Inflammatory macrophage treated with lipopolysaccharide for 4 hours (primary cell): ENCODE measurements at regions not wholly inside any gene's neighbourhood (a gene's known extent, or its start where the extent isn't known, plus 50 kb on each side); places are given as distances from the start of the nearest gene placed in this dataset.
"Not testable (repeated sequence)": the region's sequence is repeated elsewhere in the genome, so short reads cannot be mapped to it uniquely, and the experiment has no call there.

Experiments
- DNase-seq: peaks from one replicate; pipeline ENCODE4 v3.0.0-alpha.2; 2020

DNA sequence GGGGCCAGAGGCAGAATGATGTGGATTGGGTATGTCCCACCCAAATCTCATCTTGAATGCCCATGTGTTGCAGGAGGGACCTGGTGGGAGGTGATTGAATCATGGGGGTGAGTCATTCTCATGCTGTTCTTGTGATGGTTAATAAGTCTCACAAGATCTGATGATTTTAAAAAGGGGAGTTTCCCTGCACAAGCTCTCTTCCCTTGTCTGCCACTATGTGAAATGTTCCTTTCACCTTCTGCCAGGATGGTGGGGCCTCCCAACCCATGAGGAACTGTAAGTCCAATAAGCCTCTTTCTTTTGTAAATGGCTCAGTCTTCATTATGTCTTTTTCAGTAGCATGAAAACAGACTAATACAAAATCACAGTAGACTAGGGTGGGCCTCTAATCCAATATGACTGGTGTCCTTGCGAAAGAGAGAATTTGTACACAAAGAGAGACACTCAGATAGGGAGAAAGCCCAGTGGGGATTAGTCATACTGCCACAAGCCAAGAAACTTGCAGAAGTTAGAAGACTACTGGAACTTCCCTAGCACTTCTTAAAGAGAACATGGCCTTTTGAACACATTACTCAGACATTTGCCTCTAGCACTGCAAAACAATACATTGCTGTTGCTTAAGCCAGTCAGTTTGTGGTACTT is 68.4 kb downstream of the ANXA1 start:
- DNase-seq = peak; percentile 99

DNA sequence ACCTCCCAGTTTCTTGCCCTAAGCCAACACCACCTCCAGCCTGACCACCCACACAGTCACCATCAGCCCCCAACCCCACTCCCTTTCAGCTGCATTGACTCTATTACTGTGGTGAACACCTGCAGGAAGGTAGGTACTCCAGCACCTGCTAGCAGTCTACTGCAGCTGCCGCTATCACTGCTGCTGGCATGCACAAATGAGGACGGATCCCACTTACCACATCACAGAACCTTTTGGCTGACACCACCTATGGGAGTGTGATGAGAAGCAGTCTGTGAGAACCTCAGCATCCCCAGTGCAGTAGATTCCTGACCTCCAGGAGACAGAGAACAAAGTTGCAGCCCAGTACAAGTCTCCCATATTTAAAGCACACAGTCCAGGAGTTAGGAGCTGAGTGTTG is 71.9 kb downstream of the ANXA1 start:
- no peak for DNase-seq

DNA sequence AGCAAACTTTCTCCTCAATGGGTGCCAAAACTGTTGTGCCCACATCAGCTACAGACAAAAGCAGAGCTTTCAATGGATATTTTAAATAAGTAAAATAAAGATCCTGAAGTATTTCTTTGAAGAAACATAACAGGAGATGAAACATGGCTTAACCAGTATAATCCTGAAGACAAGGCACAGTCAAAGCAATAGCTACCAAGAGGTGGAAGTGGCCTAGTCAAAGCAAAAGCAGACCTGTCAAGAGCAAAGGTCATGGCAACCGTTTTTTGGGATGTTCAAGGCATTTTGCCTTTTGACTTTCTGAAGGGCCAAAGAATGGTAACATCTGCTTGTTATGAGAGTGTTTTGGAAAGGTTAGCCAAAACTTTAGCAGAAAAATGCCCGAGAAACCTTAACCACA is 77.9 kb downstream of the ANXA1 start:
- no peak for DNase-seq

DNA sequence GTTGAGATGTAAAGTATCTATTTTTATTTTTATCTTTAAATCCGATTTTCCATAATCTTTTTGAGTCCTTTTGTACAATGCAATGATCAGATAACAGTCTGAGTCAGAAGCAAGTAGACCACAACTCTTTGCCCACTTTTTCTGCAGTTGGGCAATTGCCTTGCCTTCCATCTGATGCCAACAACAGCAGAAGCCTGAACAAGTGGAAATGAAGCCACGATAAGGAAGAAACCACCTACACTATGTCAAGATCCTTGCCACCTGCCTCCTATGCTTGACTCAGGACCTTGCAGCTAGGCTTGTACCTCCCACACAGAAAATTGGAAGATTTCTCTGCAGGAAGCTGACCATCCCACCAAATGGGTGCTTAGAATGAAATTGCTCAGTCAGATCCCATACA is 78.6 kb downstream of the ANXA1 start:
- peak; percentile 22 for DNase-seq

DNA sequence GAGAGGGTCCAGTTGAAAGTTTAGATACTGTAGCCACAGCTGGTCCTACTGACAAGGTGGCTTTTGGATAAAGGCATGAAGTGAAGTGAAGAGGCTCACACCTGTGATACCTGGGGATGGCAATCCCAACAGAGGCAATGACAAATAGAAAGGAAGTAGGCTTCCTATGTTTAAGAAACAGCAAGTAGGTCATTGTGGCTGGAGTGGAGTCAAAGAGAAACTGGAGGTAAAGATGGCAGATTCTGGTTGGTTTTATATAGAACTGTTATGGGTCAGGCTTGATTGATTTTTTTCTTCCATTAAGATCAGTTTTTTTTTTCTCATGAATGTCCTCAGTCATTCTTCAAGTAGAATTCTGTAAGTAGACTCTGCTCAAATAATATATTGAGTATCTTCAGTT is 79.5 kb downstream of the ANXA1 start:
- no peak for DNase-seq

DNA sequence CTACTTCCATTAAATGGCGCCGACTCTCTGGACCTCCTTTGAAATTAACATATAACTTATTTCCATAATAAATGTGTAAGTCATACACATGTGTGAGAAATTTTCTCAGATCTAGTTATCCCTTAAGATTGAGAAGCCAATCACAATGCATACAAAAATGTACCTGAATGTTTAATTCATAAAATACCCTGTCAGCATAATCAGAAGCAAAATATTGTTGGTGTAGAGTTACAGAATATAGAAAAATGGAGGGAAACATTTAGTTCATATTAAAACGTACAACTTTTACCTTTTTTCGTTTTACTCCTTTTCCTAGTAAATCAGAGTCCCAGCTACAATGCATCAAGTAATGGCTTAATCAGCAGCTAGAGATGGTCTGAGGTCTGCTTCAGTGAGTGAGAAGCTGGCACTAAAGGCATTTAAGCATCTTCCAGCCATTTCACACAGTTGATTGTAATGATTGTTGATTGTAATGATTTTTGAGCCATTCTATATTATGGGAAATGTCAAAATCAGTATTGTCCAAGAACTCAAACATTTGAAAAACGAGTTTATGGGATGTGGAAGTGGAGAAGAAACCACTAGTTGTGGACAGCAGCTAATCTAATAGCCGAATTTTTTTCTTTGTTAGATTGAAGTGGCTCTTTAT is 81.8 kb downstream of the ANXA1 start:
- DNase-seq = no peak

DNA sequence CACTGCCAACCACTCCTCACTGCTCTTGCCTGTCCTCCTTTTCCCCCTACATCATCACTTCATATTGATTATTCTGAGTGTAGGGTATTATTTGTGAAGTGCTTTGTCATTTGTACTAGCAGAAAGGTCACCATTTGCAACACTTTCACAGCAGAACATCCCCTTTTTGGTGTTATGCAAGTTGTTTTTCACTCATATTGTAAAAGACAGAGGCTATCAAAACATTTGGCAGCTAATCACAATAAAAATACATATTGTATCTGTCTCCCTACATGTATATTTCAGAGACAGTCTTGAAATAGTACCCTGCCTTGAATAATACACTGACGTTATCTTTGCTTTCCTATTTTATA is 82.3 kb downstream of the ANXA1 start:
- peak; percentile 63 for DNase-seq

DNA sequence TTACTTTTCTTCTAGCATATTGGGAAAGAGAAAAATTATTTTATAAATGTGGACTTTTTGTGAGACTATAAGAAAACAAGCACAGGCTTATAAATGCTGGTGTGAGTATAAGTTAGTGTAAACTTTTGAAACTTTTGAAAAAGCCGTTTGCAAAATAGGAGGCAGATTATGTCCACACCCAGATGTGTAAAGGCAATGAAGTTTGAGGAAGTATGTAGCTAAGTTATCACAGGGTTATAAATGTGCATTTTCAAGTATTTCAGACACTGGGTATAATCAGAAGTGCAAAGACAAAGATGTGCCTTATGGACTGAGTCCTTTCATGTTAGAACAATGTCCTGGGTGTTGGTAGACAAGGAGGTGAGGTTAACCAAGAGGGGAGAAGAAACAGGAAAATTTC is 85.5 kb downstream of the ANXA1 start:
- DNase-seq = peak; percentile 36

DNA sequence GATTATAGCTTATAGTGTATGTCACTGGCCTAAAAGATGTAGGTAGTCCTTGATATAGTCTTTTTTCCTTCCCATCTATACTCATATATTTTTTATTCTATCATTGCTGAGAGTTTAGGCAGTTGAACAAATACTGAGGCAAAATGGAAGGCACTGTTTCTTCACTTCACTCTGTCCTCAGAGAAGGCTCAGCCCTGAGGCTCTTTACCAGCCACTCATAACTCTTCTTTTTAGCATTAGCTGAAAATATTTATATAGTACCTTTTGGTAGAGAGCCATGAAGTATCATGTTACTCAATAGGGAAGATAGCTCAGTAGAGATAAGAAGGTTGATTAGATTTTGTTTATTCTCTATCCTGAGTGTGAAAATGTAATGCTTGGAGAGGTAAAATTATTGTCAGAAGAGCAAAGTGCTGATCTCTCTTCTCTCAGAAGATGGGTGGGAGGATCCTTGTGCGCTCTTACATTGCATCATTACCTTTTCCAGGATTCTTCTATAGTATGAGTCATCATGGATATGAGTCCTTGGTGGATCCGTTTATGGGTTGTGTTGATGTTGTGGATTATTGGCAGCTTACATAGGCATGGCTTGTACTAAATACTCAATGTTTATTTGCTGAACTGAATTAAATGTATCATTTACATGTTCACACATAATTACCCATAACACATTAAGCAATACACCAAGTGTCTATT is 88.1 kb downstream of the ANXA1 start:
- no peak for DNase-seq

DNA sequence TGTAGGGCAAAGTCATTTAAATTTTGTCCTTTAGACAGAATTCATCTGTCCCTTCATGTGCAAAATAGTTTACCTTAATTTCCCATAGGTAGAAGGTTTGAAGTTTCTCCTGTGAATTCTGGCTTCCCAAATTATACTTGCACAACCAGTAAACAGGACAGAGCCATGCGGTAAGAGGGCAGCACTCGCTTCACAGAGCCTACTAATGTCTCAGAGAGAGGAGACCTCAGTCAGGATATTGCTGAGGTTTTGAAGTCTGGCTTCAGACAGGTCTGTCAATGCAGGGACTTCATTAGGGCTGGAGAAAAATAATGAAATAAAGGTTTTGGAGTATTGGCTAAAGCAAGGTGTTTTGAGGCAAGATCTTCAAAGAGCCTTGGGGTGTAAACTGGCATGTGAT is 91.4 kb downstream of the ANXA1 start:
- DNase-seq = no peak

DNA sequence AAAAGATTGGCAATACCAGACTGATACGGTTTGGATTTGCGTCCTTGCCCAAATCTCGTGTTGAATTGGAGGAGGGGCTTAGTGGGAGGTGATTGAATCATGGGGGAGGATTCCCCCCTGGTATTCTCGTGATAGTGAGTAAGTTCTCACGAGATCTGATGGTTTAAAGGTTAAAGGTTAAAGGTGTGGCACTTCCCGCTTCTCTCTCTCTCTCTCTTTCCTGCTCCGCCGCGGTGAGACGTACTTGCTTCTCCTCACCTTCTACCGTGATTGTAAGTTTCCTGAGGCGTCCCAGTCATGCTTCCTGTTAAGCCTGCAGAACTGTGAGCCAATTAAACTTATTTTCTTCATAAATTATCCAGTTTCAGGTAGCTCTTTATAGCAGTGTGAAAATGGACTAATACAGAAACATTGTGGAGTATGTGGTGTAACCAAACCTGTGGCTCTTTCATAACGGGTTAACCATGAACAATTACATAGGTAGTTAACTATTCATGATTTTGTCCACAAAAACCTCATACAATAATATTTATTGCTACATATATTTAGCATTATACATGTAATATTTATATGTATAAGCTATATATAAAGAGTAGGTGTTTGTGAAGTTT is 107.5 kb downstream of the ANXA1 start:
- DNase-seq = no peak

DNA sequence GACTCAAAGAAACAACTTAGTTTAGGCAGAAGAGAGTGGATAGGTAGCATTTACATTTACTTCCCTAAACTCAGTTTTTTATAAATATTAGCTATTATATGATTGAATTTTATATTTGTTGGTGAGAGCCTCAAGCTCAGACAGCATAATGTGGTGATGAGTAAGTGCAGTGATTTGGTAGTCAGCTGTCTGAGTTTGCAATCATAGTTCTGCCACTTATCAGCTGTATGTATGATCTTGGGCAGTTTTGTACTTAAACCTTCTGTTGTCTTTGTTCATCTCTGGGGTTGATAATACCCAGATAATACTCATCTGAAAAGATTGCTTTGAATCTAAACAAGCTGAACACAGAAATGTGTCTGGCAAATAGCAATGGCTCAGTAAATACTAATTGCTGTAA is 108.8 kb downstream of the ANXA1 start:
- no peak for DNase-seq

DNA sequence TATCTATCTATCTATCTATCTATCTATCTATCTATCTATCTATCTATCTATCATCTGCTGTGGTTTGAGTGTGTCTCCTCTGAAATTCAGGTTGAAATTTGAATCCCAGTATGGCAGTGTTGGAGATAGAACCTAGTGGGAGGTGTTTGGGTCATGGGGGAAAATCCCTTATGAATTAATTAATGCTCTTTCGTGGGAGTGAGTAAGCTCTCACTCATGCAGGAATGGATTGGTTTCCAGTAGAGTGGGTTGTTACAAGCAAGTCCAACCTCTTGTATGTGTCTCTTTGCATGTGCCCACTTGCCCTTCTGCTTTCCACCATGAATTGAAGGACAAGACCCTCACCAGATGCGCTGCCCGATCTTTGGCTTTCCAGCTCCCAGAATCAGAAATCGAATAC is 113.0 kb downstream of the ANXA1 start:
- DNase-seq = peak; percentile 13

DNA sequence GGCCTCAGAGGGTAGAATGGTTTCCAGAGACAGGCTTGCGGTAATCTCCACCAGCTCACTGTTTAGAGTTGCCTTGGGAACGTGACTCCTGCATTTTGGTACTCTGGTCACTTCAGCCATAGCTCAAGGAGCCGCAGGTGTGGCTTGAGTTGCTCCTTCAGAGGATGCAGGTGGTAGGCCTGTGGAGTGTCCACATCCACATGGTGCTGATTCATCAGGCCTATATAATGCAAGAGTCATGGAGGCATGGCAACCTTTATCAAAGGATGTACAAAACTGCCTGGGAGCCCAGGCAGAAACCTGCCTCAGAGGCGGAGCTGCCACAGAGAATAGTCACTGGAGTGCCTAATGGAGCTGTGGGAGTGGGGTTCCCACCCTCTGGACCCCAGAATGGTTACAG is 114.2 kb downstream of the ANXA1 start:
- no peak for DNase-seq

DNA sequence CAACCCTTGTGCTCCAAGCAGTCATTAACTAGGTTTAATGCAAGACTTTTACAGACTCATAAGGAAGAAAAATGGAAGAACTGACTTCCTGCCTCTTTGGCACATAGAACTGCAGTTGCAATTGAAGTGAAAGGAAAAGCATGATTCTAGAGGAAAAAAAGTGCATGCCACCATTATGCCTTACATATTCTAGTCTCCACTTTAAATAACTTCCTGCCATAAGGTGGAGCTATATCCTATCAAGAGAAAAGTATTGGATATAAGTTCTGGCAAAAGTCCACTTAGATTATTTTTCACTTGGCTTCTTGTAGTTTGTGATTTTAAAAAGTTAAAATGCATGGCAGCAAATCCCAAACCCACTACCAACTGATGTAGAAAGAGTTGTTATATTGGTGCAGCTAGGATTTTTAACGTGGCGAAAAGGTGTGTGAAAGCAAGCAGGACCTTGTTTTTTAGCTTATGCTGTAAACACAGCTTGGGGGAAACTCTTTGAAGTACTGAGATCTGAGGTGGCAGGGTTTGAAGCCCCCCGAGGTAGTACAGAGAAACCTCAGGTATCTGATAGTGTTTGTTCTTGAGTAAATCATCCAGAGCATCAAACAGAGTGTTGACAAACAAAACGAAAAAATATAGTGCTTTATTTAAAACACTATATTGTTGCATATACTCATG is 117.9 kb downstream of the ANXA1 start:
- DNase-seq = peak; percentile 28

DNA sequence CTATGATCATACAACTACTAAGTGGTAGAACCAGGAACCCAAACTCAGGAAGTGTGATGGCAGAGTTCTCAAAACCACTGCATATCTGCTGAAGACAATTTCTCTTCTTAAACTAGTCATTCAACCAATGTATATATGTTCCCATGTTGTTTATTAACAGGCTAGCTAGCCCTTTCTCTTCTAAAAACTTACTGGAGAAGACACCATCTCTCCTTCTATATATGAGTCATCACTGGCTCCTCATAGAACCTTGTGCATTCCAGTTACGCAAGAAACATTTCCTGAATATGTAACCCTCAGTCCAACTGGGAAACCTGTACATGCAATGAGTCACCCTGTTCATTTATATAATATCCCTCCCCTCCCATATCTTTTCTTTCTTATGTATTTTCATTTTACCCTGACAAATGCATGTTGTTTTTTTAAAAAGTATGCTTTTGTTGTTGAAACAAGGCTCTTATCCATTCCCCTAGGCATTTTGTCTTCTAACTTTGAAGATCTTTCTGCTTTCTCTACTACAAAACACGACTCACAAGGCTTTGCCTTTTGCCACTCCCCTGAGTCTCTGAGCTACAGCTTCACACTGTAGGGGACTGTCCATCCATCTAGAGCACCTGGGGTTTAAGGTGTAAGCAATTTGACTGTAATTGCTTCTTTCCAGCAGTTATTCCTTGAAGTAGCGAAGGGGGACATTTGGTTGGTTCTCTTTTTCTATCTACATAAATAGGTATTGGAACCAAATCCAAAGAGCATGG is 119.5 kb downstream of the ANXA1 start:
- peak; percentile 78 for DNase-seq

DNA sequence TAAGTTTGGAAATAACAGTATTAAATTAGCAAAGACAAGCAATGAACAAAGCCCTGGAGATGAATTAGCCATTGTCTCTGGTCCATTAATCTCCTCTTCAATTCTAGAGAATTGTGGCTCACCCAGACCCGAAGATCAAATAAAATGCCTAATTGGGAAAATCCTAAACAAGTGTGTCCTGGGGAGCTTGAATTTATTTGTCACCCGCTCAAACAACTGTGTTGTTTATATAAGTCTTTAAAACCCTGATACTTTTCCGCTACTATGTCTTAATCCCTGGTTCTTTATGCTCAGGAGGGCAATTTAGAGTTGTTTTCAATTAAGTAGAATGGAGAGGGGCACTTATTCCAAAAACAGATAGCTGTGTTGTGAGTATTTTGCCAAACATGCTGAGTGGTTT is 128.4 kb downstream of the ANXA1 start:
- no peak for DNase-seq

DNA sequence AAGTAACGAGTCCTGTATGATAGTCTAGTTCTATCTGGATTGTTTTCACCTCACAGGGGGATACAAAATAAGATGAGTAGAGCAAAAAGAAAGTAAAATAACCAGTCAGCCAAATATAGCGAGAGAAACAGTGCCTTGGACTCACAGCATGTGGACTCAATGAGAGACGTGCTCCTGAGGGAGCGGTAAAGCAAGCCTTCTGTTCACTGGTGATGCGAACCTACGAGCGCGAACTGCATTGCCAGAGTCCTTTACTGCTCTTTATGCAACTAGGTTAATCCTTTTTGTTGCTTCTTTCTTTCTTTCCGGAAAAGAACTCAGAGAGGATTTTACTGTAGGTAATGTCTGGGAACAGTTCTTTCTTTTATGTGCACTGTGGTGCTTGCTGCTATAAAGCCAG is 132.7 kb downstream of the ANXA1 start:
- DNase-seq = no peak

DNA sequence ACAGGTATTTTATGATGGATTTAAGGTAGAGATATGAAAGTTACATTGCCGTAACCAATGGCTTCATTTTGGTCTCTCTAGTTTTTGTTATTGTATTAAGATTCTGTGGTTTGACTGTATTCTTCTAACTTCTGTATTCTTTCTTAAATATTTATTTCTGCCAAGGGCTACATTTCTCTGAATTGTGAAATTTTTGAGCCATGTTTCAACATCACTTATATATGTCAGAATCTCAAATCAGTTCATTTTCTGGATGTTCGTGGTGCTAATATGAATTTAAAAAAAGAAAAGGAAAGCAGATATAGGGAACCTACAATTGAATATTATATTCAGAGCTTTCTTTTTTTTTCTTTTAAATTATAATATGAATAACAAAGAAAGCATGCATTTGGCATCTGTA is 142.7 kb downstream of the ANXA1 start:
- peak; percentile 24 for DNase-seq

DNA sequence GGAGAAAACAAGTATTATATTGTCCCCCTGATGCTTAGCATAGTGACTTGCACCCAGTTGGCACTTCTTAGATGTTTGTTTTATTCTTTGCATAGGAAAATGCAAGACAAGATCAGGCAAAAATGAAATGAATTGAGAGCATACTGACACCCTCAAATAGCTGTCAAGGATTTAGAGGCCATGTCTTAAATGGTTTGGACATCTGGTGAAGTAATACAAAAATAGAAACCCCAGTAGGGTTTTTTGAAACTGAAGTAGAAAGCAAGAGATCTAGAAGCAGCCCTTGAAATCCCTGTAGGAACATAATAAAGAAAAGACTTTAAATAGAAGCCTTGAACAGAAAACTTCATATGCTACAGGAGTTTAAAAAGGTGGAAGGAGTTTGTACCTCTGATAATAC is 174.3 kb downstream of the ANXA1 start:
- DNase-seq = no peak

DNA sequence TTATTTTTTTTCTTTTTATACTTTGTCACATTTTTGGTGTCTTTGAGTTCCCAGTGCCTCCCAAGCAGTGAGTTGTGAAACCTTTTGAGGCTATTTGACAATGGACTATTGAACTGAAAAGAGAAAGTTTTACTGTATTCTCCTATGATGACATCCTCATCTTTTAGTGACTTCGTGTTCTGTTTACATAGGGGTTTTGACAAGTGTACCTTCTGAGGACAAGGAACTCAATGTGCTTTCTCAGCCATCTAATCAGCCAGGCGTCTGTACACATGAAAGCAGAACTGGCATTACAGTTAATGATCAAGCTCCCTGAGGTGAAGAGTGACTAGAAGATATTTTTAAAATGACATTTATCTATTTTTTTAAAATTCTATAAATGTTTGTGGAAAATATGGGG is 175.5 kb downstream of the ANXA1 start:
- no peak for DNase-seq

DNA sequence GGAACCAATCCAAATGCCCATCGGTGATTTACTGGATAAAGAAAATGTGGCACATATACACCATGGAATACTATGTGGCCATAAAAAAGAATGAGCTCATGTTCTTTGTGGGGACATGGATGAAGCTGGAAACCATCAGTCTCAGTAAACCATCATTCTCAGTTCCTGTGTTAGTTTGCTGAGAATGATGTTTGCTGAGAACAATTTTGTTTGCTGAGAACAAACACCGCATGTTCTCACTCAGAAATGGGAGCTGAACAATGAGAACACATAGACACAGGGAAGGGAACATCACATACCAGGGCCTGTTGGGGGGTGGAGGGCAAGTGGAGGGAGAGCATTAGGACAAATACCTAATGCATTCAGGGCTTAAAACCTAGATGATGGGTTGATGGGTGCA is 185.5 kb downstream of the ANXA1 start:
- not testable (repeated sequence) for DNase-seq

DNA sequence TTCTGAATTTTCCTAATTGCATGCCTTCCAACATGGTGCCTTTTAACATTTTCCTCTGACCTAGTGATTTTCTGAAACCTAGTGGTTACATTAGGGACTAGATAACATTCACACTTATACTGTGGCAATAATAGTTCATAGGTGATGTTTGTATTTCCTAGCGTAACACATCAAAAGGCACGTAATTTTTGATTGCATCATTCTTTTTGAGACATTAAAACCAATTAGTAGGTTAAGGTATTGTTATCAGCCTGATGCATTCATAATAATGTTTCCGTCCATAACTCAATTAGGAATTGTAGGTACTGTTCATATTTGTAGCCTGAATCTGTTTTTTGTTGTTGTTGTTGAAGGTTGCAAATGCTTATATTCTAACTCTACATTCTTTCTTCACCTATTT is 192.4 kb downstream of the ANXA1 start:
- DNase-seq = no peak
